Adrenal gland (tissue), 9 donors: ENCODE measurements at regions not wholly inside any gene's neighbourhood (a gene's known extent, or its start where the extent isn't known, plus 50 kb on each side); places are given as distances from the start of the nearest gene placed in this dataset.

Source experiments
- DNase-seq, 7 donors: peaks; one replicate each; pipeline ENCODE4 v3.0.0-alpha.2; 2019 to 2020
- H3K27ac ChIP-seq, 5 donors: fragments of 200-600 bp; sonication (generic) in 4 of 5; 1 replicate in 3 of 5; 2 replicates in 2 of 5; pipeline versions ENCODE4 v1.5.1 to v1.8.0; 2016 to 2020; ENCODE audit warnings: mild to moderate bottlenecking in 1 of 5
- H3K27me3 ChIP-seq: fragments of 200-600 bp; 2 replicates; pipeline ENCODE4 v1.8.0; 2021
- H3K36me3 ChIP-seq, 2 donors: fragments of 200-600 bp; replicated peaks in 1 of 2; 1 replicate in 1 of 2; 2 replicates in 1 of 2; pipeline versions ENCODE4 v1.5.1 to v1.8.0; 2018 to 2022
- H3K4me1 ChIP-seq, 2 donors: fragments of 200-600 bp; replicated peaks in 1 of 2; 1 replicate in 1 of 2; 2 replicates in 1 of 2; pipeline versions ENCODE4 v1.5.1 to v1.8.0; 2018 to 2021
- H3K4me3 ChIP-seq, 4 donors: fragments of 200-600 bp; sonication (generic) in 3 of 4; one replicate each; pipeline ENCODE4 v1.5.1; 2016 to 2018
- H3K9me3 ChIP-seq, 3 donors: fragments of 200-600 bp; sonication (generic) in 1 of 3; replicated peaks in 1 of 3; 1 replicate in 2 of 3; 2 replicates in 1 of 3; pipeline versions ENCODE4 v1.5.1 to v1.8.0; 2016 to 2021
- POLR2A ChIP-seq, 2 donors: fragments of 450-650 bp; IDR thresholded peaks; one replicate each; pipeline ENCODE4 v1.6.1; 2017; ENCODE audit warnings: antibody characterized with exemption in 2 of 2, mild to moderate bottlenecking in 2 of 2, moderate library complexity in 1 of 2
- WGBS, 4 donors: extraction: QIAGEN DNeasy Blood & Tissue Kit in 2 of 4; methylation state at CpG; one replicate each; pipeline versions ENCODE4 v1.1.5 to v1.1.7; 2013 to 2017; 5-methylcytosine and 5-hydroxymethylcytosine counted together
- intact Hi-C, 2 donors: fragments of 100-400 bp; cut with DNase I; formaldehyde crosslinking; loops; one replicate each; pipeline versions ENCODE4 v1.14.1 to v1.15.0; 2022 to 2023
- TF ChIP-seq, protein P1 (sequence below), 6 experiments: fragments of 450-650 bp in 4 of 6; fragments of 200-600 bp in 2 of 6; sonication (generic) in 1 of 6; IDR thresholded peaks; 1 replicate in 5 of 6; 2 replicates in 1 of 6; pipeline versions ENCODE4 v1.5.1 to v1.8.0; 2016 to 2021; ENCODE audit warnings: antibody characterized with exemption in 6 of 6, mild to moderate bottlenecking in 2 of 6, moderate library complexity in 1 of 6
- donor health status: healthy with polysubstance abuse.
- donor health status: Bipolar disorder and iron deficiency.
- donor health status: DM: yes; HTN: yes; CAD: no.
- donor health status: DM: no; HTN: no; CAD: no.
- donor health status: DM: no; HTN: no; CAD: no.

DNA sequence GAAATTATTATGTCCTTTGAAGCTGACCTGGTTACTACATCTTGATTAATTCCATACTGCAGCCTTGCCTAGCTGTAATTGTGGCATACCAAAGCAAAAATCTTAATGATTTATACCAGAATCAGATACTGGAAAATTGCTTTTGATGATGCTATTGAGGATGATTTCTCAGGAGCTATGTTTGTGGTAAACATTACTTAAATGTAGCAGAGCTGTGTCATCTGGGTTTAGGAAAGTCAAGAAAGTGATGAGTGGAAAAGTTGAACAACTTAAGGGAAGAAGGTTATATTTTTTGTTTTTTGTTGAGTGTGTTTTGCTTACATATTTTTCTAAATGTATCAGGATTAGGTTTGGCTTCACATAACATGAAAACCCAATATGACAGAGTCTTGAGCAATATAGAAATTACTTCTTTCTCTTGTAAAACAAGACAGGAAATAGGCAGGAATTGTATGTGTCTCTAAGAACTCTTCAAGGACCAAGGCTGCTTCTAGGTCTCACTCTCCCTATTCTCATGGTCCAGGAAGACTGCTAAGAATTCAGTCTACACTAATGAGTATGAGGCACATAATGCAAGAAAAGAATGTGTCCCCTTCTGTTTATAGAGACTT lies 87.6 kb upstream of the MTPN start:
- Histone ChIP-seq H3K27ac (no peak overlapping the region), H3K4me1 (no peaks in the 10 kb centered on the region), H3K36me3 (no peaks in the 10 kb centered on the region), H3K27me3 (no peaks in the 10 kb centered on the region), H3K9me3 (no peaks in the 10 kb centered on the region), H3K4me3 (no peak overlapping the region)
- TF ChIP-seq, protein P1, sequence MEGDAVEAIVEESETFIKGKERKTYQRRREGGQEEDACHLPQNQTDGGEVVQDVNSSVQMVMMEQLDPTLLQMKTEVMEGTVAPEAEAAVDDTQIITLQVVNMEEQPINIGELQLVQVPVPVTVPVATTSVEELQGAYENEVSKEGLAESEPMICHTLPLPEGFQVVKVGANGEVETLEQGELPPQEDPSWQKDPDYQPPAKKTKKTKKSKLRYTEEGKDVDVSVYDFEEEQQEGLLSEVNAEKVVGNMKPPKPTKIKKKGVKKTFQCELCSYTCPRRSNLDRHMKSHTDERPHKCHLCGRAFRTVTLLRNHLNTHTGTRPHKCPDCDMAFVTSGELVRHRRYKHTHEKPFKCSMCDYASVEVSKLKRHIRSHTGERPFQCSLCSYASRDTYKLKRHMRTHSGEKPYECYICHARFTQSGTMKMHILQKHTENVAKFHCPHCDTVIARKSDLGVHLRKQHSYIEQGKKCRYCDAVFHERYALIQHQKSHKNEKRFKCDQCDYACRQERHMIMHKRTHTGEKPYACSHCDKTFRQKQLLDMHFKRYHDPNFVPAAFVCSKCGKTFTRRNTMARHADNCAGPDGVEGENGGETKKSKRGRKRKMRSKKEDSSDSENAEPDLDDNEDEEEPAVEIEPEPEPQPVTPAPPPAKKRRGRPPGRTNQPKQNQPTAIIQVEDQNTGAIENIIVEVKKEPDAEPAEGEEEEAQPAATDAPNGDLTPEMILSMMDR (IDR thresholded peaks at IDR 0.05) = no peak
- TF ChIP-seq POLR2A (IDR thresholded peaks at IDR 0.05) = no peak
- intact Hi-C loops = no loop called here
- DNase-seq = no peak

DNA sequence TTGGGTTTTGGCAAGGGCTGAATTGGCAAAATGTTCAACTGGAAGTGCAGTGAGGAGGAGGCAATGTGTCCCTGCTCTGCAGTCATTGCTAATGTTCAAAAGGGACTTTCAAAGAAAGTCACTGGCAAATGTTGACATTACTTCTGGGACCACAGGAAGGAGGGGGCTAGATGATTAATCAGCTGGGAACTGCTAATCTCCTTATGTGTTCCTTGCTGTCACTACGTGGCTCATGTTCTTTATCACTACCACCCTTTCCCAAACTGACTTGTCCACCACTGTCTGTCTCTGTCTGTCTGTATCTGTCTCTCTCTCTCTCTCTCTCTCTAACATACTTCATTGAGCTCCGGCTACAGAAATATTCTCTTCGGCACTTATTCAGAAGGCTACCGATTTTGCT lies 86.9 kb upstream of the MTPN start:
- WGBS, 4 donors = 55 to 61% (median 56%) methylated on average over 4 of the region's 4 CpGs
- Histone ChIP-seq H3K9me3 (no peaks in the 10 kb centered on the region), H3K27me3 (no peaks in the 10 kb centered on the region), H3K36me3 (no peaks in the 10 kb centered on the region), H3K4me3 (no peak overlapping the region), H3K4me1 (no peaks in the 10 kb centered on the region), H3K27ac (no peak overlapping the region)
- TF ChIP-seq, protein P1 (IDR thresholded peaks at IDR 0.05) = no peak
- no peak for TF ChIP-seq POLR2A (IDR thresholded peaks at IDR 0.05)
- intact Hi-C loops = no loop called here
- DNase-seq = no peak

DNA sequence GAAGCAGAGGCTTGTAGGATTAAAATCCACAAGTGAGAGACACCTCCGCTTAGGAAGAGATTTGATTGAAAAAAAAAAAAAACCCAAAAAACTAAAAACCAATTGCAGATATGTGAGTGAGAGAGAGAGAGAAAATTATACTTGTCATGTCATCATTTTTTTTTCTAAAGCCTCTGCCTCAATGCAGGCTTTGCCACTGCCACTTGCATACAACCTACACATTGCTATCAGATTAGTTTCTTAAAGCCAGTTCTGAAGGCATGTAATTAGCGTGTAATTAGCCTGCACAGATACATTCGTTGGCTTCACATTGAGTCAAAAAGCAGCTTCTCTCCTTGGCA lies 86.1 kb upstream of the MTPN start:
- no peak overlapping the region for H3K4me3 ChIP-seq
- no peak for TF ChIP-seq POLR2A (IDR thresholded peaks at IDR 0.05)
- H3K27ac ChIP-seq = no peak overlapping the region
- no peaks in the 10 kb centered on the region for H3K36me3 ChIP-seq
- no peaks in the 10 kb centered on the region for H3K27me3 ChIP-seq
- H3K9me3 ChIP-seq = no peaks in the 10 kb centered on the region
- 90 to 94% (median 92%) methylated on average over 3 of the region's 3 CpGs for WGBS, 4 donors
- intact Hi-C loops = no loop called here
- no peaks in the 10 kb centered on the region for H3K4me1 ChIP-seq
- no peak for DNase-seq

DNA sequence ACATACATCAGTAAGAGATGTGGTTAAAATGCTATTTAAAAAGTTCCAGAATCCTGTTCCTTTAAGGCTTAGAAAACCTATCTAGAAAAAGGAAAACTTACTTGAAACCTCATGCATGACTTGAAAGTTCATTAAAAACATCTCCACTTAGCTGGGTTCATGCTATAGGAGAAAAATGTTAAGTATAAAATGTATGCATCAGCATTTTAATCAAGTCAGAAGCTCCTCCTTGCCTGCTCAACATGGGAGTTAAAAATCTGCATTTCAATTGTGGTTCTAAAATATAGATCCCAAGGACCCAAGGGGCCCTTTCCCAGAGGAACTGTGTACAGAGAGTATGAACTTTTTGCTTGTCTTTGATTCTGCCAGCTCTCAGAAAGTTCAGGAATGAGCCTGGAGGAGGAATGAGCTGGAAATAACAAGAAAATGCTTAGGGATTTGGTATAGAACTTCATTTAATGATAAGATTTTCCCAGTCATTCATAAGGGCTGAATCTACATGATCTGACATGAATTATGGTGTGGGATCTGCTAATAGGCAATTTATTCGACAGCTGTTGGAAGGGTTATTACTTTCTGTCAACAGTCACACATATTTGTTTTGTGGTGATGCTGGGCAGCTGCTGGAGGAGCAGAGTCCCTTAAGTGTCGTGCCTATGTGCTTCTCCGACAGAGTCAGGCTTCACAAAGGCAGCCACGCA lies 85.6 kb upstream of the MTPN start:
- intact Hi-C loops = no loop called here
- no peak for TF ChIP-seq POLR2A (IDR thresholded peaks at IDR 0.05)
- TF ChIP-seq, protein P1 (IDR thresholded peaks at IDR 0.05) = no peak
- Histone ChIP-seq H3K4me1 (no peaks in the 10 kb centered on the region), H3K4me3 (no peak overlapping the region), H3K27ac (no peak overlapping the region), H3K36me3 (no peaks in the 10 kb centered on the region), H3K9me3 (no peaks in the 10 kb centered on the region), H3K27me3 (no peaks in the 10 kb centered on the region)
- WGBS, 4 donors = 59 to 71% (median 68%) methylated on average over 4 of the region's 4 CpGs
- no peak for DNase-seq

DNA sequence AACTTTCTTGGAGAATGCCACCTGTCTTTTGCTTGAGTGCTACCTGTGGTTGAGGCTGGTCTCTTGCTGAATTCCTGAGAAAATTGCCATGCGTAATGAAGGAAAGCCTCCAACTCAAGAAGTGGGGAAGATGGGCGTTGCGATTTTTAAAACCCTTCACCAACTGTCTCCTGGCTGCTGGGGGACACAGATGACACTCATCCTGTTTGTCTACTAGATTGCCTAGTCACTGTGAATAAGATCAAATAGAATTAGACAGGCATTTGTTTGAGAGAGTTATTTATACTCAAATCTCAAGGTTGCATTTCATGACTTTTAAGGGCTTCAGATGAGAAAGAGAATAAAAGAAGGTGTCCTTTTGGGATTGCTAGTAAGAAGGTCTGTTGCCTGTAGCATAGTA lies 84.3 kb upstream of the MTPN start:
- intact Hi-C loops = no loop called here
- Histone ChIP-seq H3K9me3 (no peaks in the 10 kb centered on the region), H3K4me3 (no peak overlapping the region), H3K27ac (no peak overlapping the region), H3K27me3 (no peaks in the 10 kb centered on the region), H3K4me1 (no peaks in the 10 kb centered on the region), H3K36me3 (no peaks in the 10 kb centered on the region)
- DNase-seq = no peak
- no peak for TF ChIP-seq POLR2A (IDR thresholded peaks at IDR 0.05)
- WGBS, 4 donors = 86 to 91% (median 90%) methylated on average over 3 of the region's 3 CpGs
